SK-N-SH treated with all-trans-retinoic acid at 6 μM for 48 hours (cell line): ENCODE measurements at regions not wholly inside any gene's neighbourhood (a gene's known extent, or its start where the extent isn't known, plus 50 kb on each side); places are given as distances from the start of the nearest gene placed in this dataset.

Experiments
- ARNTL ChIP-seq: fragments of 450-650 bp; formaldehyde crosslinking; IDR thresholded peaks from 2 replicates; pipeline ENCODE4 v1.5.0; 2020; ENCODE audit warnings: low read depth, mild to moderate bottlenecking, moderate library complexity, borderline replicate concordance
- CSDC2 ChIP-seq: fragments of 250-450 bp; sonication (Bioruptor Pico); IDR thresholded peaks from 2 replicates; pipeline ENCODE4 v1.5.0; 2020; ENCODE audit warnings: mild to moderate bottlenecking, moderate library complexity
- CSRNP3 ChIP-seq: fragments of 250-450 bp; sonication (Bioruptor Pico); IDR thresholded peaks from 2 replicates; pipeline ENCODE4 v1.5.1; 2021; ENCODE audit warnings: mild to moderate bottlenecking, moderate library complexity
- GLIS3 ChIP-seq: fragments of 250-450 bp; sonication (Bioruptor Pico); IDR thresholded peaks from 2 replicates; pipeline ENCODE4 v1.5.0; 2020; ENCODE audit warnings: mild to moderate bottlenecking, moderate library complexity
- ISL1 ChIP-seq: fragments of 250-450 bp; sonication (Bioruptor Pico); IDR thresholded peaks from 2 replicates; pipeline ENCODE4 v2.1.2; 2022; ENCODE audit warnings: mild to moderate bottlenecking, moderate library complexity
- TCF4 ChIP-seq: fragments of 250-450 bp; sonication (Bioruptor Pico); IDR thresholded peaks from 2 replicates; pipeline ENCODE4 v1.8.0; 2021; ENCODE audit warnings: mild to moderate bottlenecking, moderate library complexity, borderline replicate concordance
- ZFP30 ChIP-seq: fragments of 450-650 bp; formaldehyde crosslinking; IDR thresholded peaks from 2 replicates; pipeline ENCODE4 v1.5.0; 2022; ENCODE audit warnings: mild to moderate bottlenecking, moderate library complexity
- TF ChIP-seq, protein P1 (sequence below): fragments of 250-450 bp; sonication (Bioruptor Pico); IDR thresholded peaks from 2 replicates; pipeline ENCODE4 v1.8.0; 2020; ENCODE audit warnings: mild to moderate bottlenecking, moderate library complexity, borderline replicate concordance

- TF ChIP-seq CSRNP3 (CRISPR knock-in tag) = no peak
- TF ChIP-seq, protein P1, sequence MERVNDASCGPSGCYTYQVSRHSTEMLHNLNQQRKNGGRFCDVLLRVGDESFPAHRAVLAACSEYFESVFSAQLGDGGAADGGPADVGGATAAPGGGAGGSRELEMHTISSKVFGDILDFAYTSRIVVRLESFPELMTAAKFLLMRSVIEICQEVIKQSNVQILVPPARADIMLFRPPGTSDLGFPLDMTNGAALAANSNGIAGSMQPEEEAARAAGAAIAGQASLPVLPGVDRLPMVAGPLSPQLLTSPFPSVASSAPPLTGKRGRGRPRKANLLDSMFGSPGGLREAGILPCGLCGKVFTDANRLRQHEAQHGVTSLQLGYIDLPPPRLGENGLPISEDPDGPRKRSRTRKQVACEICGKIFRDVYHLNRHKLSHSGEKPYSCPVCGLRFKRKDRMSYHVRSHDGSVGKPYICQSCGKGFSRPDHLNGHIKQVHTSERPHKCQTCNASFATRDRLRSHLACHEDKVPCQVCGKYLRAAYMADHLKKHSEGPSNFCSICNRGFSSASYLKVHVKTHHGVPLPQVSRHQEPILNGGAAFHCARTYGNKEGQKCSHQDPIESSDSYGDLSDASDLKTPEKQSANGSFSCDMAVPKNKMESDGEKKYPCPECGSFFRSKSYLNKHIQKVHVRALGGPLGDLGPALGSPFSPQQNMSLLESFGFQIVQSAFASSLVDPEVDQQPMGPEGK (CRISPR knock-in tag) = no peak
- no peak for TF ChIP-seq ISL1 (CRISPR knock-in tag)
- TF ChIP-seq TCF4 (CRISPR knock-in tag) = no peak
- no peak for TF ChIP-seq ARNTL
- no peak for TF ChIP-seq CSDC2
- TF ChIP-seq GLIS3 (CRISPR knock-in tag) = no peak
- no peak for TF ChIP-seq ZFP30 (CRISPR knock-in tag)
Observed at GRCh38 chr1:234962340-234962989, 166.2 kb downstream of the TOMM20 start.
